ENCODE measurements at regions not wholly inside any gene's neighbourhood (a gene's known extent, or its start where the extent isn't known, plus 50 kb on each side); places are given as distances from the start of the nearest gene placed in this dataset.

DNA sequence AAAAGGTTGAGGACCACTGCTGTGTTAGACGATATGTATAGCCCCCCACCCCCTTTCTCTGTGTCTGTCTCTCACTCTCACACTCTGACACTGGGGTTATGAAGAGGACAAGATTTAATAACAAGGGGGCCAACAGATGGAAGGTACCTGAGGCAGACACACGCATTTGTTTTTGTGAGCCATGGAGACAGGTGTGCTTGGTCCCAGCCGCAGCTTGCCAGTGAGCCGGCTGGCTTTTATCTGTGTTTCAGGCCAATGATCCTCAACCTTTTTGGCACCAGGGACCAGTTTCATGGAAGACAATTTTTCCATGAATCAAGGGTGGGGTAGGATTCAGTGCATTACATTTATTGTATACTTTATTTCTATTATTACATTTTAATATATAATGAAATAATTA lies 394.9 kb upstream of the RGMA start:
- TF ChIP-seq CTCF (IDR thresholded peaks at IDR 0.05; ENCODE audit: insufficient read depth, low read depth, low read length) (no peak), EZH2 (IDR thresholded peaks at IDR 0.05; ENCODE audit: insufficient read depth, low read length) (no peak)
